WTC11 (cell line): ENCODE measurements at regions not wholly inside any gene's neighbourhood (a gene's known extent, or its start where the extent isn't known, plus 50 kb on each side); places are given as distances from the start of the nearest gene placed in this dataset.

Source experiments
- ATAC-seq: fragments of 200-7000 bp; cut with Tn5 transposase; 2 replicates; pipeline ENCODE4 v1.10.0; 2021; ENCODE audit warnings: mild to moderate bottlenecking, moderate library complexity
- CTCF ChIA-PET: fragments of 300-600 bp; sonication (Branson Sonifier 250); formaldehyde crosslinking; loops from one replicate; lab custom pipeline; 2021; ENCODE audit warnings: antibody characterized with exemption; lab: Charles Lee
- POLR2A ChIA-PET: fragments of 350-600 bp; sonication (Branson Sonifier 250); formaldehyde crosslinking; loops from one replicate; lab custom pipeline; 2021; ENCODE audit warnings: antibody characterized with exemption; lab: Charles Lee
- DNase-seq: peaks from one replicate; pipeline ENCODE4 v3.0.0; 2021; ENCODE audit warnings: low spot score
- H3K27ac Mint-ChIP-seq: 2 replicates; pipeline ENCODE4 v1.8.0; 2021; ENCODE audit warnings: mixed read lengths
- H3K27me3 Mint-ChIP-seq: 2 replicates; pipeline ENCODE4 v1.8.0; 2021; ENCODE audit warnings: low read depth, mild to moderate bottlenecking, moderate library complexity, mixed read lengths
- H3K36me3 Mint-ChIP-seq: 2 replicates; pipeline ENCODE4 v1.8.0; 2021; ENCODE audit warnings: mixed read lengths
- H3K4me1 Mint-ChIP-seq: 2 replicates; pipeline ENCODE4 v1.8.0; 2022; ENCODE audit warnings: mixed read lengths
- H3K4me3 Mint-ChIP-seq: 2 replicates; pipeline ENCODE4 v1.8.0; 2021; ENCODE audit warnings: mild to moderate bottlenecking, moderate library complexity, mixed read lengths
- H3K9me3 Mint-ChIP-seq: 2 replicates; pipeline ENCODE4 v1.8.0; 2021; ENCODE audit warnings: mixed read lengths
- AFF4 ChIP-seq: sonication (generic); formaldehyde crosslinking; IDR thresholded peaks from 2 replicates; pipeline ENCODE4 v1.8.1; 2023; ENCODE audit warnings: mild to moderate bottlenecking, missing genetic modification reagents, borderline replicate concordance
- ATF6 ChIP-seq: sonication (generic); formaldehyde crosslinking; IDR thresholded peaks from 2 replicates; pipeline ENCODE4 v1.8.1; 2023; ENCODE audit warnings: mild to moderate bottlenecking, missing genetic modification reagents
- CBFB ChIP-seq: sonication (generic); formaldehyde crosslinking; IDR thresholded peaks from 2 replicates; pipeline ENCODE4 v1.8.1; 2022; ENCODE audit warnings: mild to moderate bottlenecking, low read depth, missing genetic modification reagents
- CREB1 ChIP-seq: sonication (generic); formaldehyde crosslinking; IDR thresholded peaks from 2 replicates; pipeline ENCODE4 v1.8.0; 2023; ENCODE audit warnings: mild to moderate bottlenecking, missing genetic modification reagents
- E2F1 ChIP-seq: sonication (generic); formaldehyde crosslinking; IDR thresholded peaks from 2 replicates; pipeline ENCODE4 v1.8.0; 2022; ENCODE audit warnings: mild to moderate bottlenecking, missing genetic modification reagents
- FOXJ3 ChIP-seq: sonication (generic); formaldehyde crosslinking; IDR thresholded peaks from 2 replicates; pipeline ENCODE4 v1.9.0; 2021; ENCODE audit warnings: missing genetic modification reagents, mild to moderate bottlenecking, borderline replicate concordance
- FOXP1 ChIP-seq: sonication (generic); formaldehyde crosslinking; IDR thresholded peaks from 2 replicates; pipeline ENCODE4 v1.8.0; 2022; ENCODE audit warnings: missing genetic modification reagents, mild to moderate bottlenecking, moderate library complexity, borderline replicate concordance
- FOXP4 ChIP-seq: sonication (generic); formaldehyde crosslinking; IDR thresholded peaks from 2 replicates; pipeline ENCODE4 v1.8.0; 2022; ENCODE audit warnings: mild to moderate bottlenecking, missing genetic modification reagents
- HMGXB4 ChIP-seq: sonication (generic); formaldehyde crosslinking; IDR thresholded peaks from 2 replicates; pipeline ENCODE4 v1.8.1; 2023; ENCODE audit warnings: mild to moderate bottlenecking, moderate library complexity, missing genetic modification reagents
- KAT7 ChIP-seq: sonication (generic); formaldehyde crosslinking; IDR thresholded peaks from 2 replicates; pipeline ENCODE4 v1.8.1; 2023; ENCODE audit warnings: missing genetic modification reagents, mild to moderate bottlenecking, borderline replicate concordance
- MAX ChIP-seq: sonication (generic); formaldehyde crosslinking; IDR thresholded peaks from 2 replicates; pipeline ENCODE4 v1.8.0; 2022; ENCODE audit warnings: mild to moderate bottlenecking, missing genetic modification reagents
- MXD4 ChIP-seq: fragments of 250-450 bp; sonication (Bioruptor Pico); IDR thresholded peaks from 2 replicates; pipeline ENCODE4 v1.8.0; 2021; ENCODE audit warnings: mild to moderate bottlenecking, moderate library complexity, borderline replicate concordance
- NFE2L1 ChIP-seq: sonication (generic); formaldehyde crosslinking; IDR thresholded peaks from 2 replicates; pipeline ENCODE4 v1.8.1; 2023; ENCODE audit warnings: missing genetic modification reagents
- NR1H2 ChIP-seq: sonication (generic); formaldehyde crosslinking; IDR thresholded peaks from 2 replicates; pipeline ENCODE4 v1.9.0; 2021; ENCODE audit warnings: mild to moderate bottlenecking, moderate library complexity, missing genetic modification reagents
- RORB ChIP-seq: fragments of 250-450 bp; sonication (Bioruptor Pico); IDR thresholded peaks from 2 replicates; pipeline ENCODE4 v1.9.0; 2021; ENCODE audit warnings: mild to moderate bottlenecking
- SMAD3 ChIP-seq: sonication (generic); formaldehyde crosslinking; IDR thresholded peaks from 2 replicates; pipeline ENCODE4 v1.8.0; 2022; ENCODE audit warnings: missing genetic modification reagents, mild to moderate bottlenecking, borderline replicate concordance
- TCF7 ChIP-seq: sonication (generic); formaldehyde crosslinking; IDR thresholded peaks from 2 replicates; pipeline ENCODE4 v1.8.0; 2022; ENCODE audit warnings: mild to moderate bottlenecking, low read depth, missing genetic modification reagents, moderate library complexity
- TEAD1 ChIP-seq: sonication (generic); formaldehyde crosslinking; IDR thresholded peaks from 2 replicates; pipeline ENCODE4 v1.8.0; 2022; ENCODE audit warnings: mild to moderate bottlenecking, missing genetic modification reagents
- ZNF263 ChIP-seq: sonication (generic); formaldehyde crosslinking; IDR thresholded peaks from 2 replicates; pipeline ENCODE4 v1.8.1; 2022; ENCODE audit warnings: low read depth, mild to moderate bottlenecking, moderate library complexity, missing genetic modification reagents
- ZNF416 ChIP-seq: fragments of 250-450 bp; sonication (Bioruptor Pico); IDR thresholded peaks from 2 replicates; pipeline ENCODE4 v1.9.0; 2021; ENCODE audit warnings: mild to moderate bottlenecking, inconsistent platforms
- ZNF423 ChIP-seq: fragments of 250-450 bp; sonication (Bioruptor Pico); IDR thresholded peaks from 2 replicates; pipeline ENCODE4 v2.1.2; 2022; ENCODE audit warnings: mild to moderate bottlenecking, moderate library complexity

- TF ChIP-seq CBFB (CRISPR knock-in tag): no peak
- no peak for TF ChIP-seq FOXP1 (CRISPR knock-in tag)
- TF ChIP-seq ZNF423 (CRISPR knock-in tag): no peak
- no peak for TF ChIP-seq CREB1 (CRISPR knock-in tag)
- TF ChIP-seq, all 79 proteins: peak for 0
These were observed 156.5 kb upstream of the BMPER start (continued) for GRCh38 chr7:33748793-33749192.

GRCh38 chr7:33750177-33750576 lies 155.2 kb upstream of the BMPER start:
- TF ChIP-seq HMGXB4 (no peak), KAT7 (CRISPR knock-in tag) (no peak), TCF7 (CRISPR knock-in tag) (no peak), ATF6 (CRISPR knock-in tag) (no peak), FOXP4 (CRISPR knock-in tag) (no peak), ZNF416 (no peak), NR1H2 (no peak), FOXJ3 (CRISPR knock-in tag) (no peak), AFF4 (CRISPR knock-in tag) (no peak), MAX (CRISPR knock-in tag) (no peak), NFE2L1 (CRISPR knock-in tag) (no peak), MXD4 (CRISPR knock-in tag) (no peak), ZNF263 (CRISPR knock-in tag) (no peak), TEAD1 (CRISPR knock-in tag) (no peak), RORB (CRISPR knock-in tag) (no peak), CREB1 (CRISPR knock-in tag) (no peak), E2F1 (no peak), SMAD3 (CRISPR knock-in tag) (no peak)
- ChIA-PET POLR2A (no interaction called here), CTCF (interaction anchor here (0.9 kb wide), 1 partner anchor 183 kb away, joined by 3 read pairs; no protein-coding TSS in a partner anchor)
- Mint-ChIP-seq H3K4me3 (no peak overlapping the region), H3K4me1 (peaks cover 12% of the 10 kb centered on the region), H3K27ac (no peak overlapping the region), H3K9me3 (peaks cover 3% of the 10 kb centered on the region; the same call in 1 of the 2 replicates), H3K36me3 (no peaks in the 10 kb centered on the region; the same call in 1 of the 2 replicates), H3K27me3 (no peaks in the 10 kb centered on the region)
- DNase-seq: no peak
- ATAC-seq: no peak
